NCI-H226 (cell line): ENCODE measurements at regions not wholly inside any gene's neighbourhood (a gene's known extent, or its start where the extent isn't known, plus 50 kb on each side); places are given as distances from the start of the nearest gene placed in this dataset.

Experiments
- DNase-seq: peaks from one replicate; pipeline ENCODE4 v3.0.0-alpha.2; 2015

DNA sequence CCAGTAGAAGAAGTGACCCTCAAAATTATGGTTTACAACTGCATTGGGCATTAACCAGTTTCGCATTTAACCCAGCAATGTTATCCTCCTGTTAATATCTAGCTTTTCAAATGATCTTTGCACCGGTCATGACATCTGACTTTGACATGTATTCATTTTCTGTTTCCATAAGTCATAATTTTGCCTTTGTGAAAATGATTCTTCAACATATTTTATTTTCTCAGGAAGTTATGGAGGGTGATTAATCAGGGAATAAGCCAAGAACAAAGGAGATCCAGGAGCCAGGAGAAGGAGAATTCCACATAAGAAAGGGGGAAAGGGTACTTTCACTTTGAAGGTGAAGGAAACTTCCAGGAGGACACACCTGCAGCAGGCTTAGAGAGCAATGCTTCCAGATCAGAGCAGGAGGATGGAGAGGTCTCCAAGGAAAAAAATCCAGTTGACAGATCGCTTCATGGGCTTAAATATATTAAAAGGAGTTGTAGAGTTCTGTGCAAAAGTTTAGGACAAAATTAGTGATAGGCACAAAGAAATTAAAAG, 92.1 kb upstream of the FAM3C start:
- DNase-seq = no peak

DNA sequence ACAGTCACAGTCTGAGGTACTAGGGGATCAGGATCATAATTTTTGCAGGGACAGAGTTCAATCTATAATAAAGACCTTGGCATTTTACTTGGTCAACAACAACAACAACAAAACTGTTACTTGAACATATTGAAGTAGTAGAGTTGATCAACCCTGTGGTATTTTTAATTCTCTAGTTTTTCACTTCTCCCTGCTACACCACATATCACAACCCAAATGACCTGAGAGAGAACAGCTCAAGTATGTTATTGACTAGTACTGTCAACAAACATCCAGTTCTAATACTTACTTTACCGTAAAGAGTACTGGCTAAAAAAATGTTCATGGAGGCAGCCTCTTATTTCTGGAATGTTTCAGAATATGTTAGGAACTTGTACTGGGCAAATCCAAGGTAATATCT, 90.5 kb upstream of the FAM3C start:
- DNase-seq = no peak

DNA sequence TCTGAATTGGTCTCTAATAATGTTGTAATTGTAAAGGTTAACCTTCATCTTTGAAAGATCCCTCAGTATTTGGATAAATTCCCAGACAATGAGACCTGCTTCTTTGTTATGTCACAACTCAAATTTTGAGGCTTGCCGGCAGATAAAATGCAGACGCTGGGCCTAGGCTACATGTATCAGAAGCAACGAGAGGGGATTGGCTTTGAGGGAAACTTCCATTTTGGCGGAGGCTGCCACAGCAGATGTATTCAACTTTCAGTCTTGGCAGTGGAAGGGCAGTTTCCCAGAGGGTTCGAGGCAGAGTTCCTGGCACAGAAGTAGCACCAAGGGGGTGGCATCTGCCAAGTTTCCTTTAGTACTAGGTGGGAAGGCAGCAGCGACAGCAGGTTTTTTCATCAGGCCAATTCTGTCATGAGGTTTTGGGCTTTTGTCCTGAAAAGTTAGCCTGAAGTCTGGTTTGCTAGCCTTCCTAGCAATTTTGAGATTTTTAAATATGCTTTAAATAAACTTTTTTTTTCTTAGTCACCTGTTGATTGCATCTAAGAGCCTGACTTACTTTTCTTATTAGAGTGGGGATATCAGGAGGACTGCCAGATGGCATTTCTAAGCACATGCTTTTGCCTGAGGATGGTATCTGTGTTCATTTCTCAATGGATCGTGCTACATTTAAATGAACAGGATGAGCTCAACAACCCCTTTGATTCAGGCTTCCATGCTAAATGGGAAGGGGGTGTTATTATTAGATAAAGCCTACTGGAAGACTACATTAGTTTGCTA, 89.5 kb upstream of the FAM3C start:
- no peak for DNase-seq

DNA sequence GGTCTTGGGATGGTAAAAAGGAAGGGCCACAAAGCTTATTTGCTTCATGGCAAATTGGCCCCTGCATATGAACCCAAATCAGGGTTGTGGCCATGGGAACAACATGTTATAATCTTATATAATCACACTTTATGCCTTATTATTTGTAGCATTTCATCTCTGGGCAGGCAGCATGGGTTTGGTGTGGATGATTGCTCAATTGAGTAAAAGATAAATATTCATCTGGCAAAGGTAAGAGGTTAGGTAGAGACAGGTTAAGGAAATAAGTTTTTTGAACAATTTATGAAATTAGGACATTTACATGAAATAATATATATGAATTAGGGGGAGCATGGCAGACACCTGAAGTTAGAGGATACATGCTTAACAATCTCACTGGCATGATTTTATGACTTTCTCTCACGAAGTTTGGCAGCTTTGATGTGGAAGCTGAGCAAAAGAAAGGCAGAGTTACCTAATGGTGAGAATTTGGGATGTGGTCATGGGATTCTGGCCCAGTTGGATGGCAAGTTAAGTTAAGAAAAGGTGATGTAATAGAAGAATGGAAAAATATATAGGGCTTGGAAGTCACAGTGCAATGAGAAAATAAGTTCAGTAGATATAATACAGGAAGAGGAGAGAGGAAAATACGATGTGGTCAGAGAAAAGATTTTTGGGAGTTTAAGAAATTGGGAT, 88.1 kb upstream of the FAM3C start:
- DNase-seq = no peak

DNA sequence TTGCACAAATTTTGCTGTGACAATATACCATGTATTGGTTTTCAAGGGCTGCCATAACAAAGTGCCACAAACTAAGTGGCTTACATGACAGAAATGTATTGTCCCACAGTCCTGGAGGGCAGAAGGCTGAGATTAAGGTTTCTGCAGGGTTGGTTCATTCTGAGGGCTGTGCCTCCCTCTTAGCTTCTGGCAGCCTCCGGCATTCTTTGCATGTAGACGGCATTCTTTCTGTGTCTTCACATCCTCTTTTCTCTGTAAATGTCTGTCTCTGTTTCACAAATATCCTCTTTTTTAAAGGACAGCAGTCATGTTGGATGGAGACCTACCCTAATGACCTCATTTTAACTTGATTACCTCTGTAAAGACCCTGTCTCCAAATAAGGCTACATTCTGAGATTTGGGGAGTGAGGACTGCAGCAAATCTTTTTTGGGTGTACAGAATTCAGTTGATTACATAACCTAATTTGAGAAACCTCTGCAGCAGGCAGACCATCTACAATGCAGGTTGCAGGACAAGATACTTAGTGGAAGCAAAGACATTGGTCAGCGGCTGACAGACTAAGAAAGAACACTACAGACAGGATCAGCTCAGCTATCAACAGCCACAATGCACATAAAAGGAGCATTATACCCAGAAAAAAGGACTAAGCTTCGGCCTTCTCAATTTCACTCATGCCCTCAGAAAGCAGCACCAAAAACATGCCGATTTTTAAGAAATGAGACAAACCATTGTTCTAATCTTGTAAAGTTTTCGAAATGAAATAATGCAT, 84.6 kb upstream of the FAM3C start:
- DNase-seq = peak; percentile 10

DNA sequence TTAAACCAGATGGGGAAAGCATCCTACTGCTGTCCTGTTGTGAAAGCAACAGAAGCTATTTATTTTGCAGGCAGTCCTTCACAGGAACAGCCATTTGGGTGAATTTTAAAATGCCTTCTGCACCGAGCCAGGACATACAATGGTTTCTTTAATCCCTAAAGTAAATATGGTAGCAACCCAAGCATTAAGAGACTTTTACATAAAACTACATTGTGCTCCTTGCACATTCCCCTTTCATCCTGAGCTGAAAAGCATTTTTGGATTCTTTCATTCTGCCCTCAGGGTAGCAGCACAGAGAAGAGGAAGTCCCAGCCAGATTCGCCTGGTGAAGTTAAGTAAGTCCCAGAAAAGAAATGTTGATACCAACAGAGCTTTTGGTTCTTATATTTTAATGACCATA, 84.0 kb upstream of the FAM3C start:
- DNase-seq = no peak

DNA sequence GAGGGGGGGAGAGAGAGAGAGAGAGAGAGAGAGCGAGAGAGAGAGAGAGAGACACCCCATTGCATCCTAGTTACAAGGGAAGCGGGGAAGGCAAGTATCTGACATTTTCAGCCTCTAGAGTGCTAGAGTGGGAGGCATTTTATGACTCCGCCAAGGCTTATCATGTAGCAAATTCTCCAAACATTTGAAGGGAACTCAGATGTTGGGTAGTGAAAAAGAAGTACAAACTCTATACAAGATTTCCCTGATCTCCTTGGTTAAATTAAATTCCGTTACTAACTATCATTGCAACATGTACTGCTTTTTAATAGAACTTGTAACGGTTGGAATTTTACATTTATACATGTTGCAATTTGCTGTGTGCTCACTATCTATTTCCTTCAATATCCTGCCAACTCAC, 83.4 kb upstream of the FAM3C start:
- DNase-seq = no peak

DNA sequence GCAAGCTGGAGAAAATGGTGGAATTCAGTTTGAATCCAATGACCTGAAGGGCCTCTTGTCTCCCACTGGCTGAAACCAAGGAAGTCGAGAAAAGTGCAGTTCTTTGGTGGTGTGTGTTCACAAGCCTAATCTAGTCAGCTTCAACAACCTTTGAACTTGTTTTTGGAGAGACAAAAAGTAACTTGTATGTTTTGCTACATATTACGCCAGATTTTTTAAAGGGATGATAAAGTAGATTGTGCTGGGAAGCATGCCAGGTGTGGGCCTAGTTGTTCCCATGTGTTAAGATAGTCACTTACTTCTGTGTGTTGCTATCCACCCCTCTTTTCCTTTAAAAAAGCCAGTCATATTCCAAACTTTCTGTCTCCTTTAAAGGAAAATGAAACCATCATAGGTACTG, 79.7 kb upstream of the FAM3C start:
- DNase-seq = no peak

DNA sequence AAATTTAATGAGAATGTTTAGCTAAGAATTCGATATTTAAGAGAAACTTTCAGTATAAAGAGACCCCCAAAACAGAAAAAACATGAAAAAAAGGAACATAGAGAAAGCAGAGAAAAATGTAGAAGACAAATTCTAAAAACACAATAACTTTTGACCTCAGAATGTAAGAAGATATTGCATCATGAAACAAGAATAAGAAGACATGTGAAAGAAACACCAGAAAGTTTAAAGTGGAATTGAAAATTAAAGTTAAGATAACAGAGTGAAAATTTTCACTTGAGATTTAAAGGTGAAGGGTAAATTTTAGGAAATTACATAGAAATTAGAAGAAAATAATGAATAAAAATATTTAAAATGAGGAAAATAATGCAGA, 78.2 kb upstream of the FAM3C start:
- no peak for DNase-seq

DNA sequence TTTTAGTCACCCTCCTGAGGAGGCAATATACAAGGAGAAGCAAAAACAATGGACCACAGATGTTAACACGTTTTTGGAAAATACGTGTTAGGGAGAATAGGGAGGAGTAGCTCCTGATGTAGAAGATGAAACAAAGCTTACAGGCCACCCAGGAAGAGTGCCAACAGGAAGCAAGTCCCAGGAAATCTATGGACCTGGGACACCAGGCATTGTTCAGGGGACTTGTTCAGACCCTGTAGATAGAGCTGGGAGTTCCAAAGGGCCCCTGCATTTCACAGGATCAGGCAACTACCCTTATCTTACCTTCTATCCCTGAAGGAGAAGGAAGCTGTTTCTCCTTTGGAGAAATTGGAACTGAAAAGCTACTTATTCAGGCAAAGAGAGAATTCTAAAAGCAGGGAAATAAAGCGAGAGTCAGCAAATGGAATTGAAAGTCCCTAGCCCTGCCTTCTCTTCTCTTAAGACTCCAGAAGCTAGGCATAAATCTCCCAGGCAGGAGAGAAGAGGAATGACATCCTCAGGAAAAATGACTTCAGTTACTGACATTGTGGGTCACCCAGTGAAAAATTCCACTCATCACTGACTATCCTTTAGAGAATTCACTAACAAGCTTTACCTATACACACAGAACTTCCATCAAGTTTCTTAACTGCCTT, 77.7 kb upstream of the FAM3C start:
- no peak for DNase-seq

DNA sequence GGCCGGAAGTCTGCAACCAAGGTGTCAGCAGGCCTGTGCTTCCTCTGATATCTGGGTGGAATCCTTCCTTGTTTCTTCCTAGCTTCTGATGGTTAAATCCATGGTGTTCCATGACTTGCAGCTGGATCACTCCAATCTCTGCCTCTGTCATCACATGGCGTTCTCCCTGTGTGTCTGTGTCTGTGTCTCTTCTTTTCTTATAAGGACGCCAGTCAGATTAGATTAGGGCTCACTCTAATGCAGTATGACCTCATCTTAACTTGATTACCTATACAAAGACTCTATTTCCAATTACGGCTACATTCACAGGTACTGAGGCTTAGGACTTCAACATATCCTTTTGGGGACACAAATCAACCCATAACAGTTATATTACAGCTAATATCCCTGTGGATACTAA, 70.3 kb upstream of the FAM3C start:
- no peak for DNase-seq

DNA sequence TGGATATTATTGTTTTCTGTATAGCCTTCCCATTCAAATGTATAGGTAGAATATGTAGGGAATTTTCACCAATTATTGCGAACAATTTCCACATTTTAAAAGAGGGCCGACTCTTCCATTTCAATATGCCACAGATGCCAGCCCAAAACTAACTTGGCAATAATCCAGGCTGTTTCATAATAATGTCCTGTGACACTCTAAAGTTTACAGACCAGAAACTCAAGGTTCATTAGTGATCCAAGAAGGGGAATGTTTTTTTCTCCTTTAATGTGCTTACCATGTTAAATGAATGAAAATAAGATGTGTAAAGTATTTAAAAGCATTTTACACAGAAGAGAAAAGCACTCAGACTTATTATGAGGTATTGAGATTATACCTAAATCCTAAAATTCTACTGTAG, 63.0 kb upstream of the FAM3C start:
- no peak for DNase-seq

DNA sequence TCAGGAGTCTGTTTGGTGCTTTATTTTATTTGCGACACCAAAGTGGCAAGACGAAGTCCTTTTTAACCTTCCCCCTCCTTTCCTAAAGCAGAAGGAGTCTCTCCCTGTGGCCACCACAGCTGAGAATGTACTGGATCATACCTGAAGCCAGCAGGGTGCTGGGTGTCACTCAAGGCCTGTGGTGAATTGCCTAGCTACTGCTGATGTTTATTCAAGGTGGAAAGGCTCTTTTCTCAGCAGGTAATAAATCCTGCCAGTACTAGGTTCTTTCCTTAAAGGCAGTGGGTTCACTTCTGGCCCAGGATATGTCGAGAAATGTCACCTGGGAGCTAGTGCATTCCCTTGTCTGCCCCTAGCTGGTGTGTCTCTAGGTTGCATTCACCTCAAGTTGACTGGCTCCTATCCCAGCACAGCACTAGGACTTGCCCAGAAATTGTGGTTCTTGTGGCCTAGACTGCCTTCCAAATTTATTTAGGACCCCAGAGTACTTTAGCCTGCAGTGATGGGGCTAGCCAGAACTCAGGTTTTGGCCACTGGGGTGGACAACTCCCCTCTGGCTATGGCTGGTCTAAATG, 60.8 kb upstream of the FAM3C start:
- no peak for DNase-seq

DNA sequence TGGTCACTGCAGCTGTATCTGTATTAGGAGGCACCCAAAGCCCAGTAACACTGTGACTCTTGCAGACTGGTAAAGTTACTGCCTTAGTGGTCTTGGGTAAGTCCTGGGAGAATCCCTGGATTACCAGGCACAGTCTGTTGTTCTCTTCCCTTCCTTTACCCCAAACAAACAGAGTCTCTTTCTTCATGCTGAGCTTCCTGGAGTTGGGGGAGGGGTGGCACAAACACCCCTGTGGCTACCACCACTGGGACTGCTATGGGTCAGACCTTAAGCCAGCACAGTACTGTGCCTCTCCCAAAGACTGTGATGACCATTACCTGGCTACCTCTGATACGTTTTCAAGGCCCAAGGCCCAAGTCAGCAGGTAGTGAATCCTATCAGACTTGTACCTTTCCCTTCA, 59.9 kb upstream of the FAM3C start:
- no peak for DNase-seq

DNA sequence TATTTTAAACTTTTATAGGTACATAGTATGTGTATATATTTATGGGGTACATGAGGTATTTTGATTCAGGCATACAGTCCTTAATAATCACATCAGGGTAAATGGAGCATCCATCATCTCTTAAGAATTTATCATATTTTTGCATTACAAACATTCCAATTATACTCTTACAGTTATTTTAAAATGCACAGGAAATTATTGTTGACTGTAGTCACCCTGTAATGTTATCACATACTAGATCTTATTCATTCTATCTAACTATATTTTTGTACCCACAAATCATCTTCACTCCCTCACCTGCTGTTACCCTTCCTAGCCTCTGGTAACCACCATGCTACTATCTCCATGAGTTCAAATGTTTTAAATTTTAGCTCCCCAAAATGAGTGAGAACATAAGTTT, 56.3 kb upstream of the FAM3C start:
- no peak for DNase-seq

DNA sequence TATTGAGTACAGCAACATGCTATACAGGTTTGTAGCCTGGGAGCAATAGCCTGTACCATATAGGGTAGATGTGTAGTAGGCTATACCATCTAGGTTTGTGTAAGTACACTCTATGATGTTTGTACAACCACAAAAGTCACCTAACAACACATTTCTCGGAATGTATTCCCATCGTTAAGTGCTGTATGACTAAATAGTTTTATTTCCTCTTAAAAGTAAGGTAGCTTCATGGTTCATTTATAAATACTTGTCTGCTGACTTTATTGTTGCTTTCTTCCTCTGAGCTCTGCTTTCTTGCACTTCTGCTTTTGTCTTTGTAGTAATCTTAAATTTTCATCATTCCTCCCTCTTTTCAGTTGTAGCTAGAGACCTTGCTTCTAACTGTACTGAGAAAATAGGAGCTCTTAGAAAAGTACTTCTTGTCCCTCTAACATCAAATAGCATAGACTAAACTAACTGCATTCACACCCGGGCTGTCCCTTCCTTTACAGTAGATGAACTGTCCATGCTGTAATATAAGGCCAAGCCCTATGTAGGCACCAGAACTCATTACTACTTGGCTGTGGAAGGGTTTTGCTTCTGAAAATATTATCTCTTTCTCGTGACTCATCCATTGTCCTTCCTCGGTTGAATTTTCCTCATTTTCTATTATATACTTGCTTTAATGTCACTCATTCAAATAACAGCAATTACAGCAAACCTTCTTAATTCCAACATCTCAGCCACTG, 55.4 kb upstream of the FAM3C start:
- no peak for DNase-seq

DNA sequence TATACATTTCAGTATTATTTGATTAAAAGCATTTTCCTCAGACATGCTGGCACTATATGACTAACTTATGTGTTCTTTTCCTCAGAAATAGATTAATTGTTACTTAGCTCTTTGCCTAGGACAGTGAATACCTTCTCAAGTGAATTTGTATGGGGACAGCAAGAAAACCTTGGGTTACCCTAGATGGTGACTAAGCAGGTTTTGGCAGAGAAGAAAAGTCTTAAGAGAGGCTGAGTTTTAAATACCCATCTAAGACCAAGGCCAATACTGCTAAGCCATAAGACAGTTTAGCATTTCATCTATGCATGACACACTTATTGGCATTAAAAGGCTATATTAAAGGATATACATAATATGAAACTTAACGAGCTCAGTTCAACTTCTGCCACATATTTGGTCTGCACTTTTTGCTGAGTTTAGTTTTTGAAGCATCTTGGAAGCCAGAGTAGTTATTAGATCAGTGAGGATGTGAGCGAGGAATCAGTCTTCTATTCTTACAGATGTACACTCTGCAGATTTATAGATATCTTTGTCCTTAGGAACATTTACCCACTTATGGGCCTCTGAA, 54.6 kb upstream of the FAM3C start:
- no peak for DNase-seq

DNA sequence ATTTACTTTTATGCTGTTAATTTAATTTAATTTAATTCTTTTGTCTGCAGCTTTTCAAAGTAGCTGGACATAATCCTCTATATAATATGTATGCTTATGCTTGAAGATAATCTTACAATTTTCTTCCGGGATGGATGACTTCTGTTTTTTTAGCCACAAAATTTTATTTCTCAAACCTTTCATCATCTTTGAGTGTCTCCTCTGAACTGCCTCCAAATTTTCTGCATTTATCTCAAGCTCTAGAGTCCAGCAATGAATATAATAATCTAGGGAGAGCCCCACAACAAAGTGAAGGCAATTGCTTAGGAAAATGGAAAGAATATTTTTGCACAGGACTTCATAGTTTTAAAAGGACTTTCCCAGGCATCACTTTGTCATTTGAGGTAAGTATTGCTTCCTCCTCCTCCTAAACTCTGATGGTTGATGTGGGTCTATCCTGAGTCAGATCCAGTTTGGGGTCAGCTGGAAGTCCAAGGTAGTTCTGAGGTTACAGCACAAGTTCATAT, 53.7 kb upstream of the FAM3C start:
- DNase-seq = no peak

DNA sequence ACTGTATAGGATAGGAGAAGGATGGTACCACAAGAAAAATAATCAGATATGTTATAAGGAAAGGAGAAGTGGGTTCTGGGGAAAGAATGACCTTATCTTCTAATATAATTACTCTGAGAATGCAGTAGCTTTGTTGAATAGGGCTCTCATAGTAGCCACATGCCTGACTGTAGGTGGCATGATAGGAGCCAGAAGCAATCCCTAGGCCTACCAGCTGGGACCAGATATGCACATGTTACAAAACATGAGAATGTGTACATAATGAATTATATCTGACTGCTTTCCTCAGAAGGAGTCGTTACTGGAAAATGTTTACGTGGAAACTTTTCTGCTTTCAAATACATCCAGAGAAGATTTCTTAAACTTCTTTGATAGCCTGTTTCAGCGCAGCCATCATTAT, 53.2 kb upstream of the FAM3C start:
- peak; percentile 6 for DNase-seq

DNA sequence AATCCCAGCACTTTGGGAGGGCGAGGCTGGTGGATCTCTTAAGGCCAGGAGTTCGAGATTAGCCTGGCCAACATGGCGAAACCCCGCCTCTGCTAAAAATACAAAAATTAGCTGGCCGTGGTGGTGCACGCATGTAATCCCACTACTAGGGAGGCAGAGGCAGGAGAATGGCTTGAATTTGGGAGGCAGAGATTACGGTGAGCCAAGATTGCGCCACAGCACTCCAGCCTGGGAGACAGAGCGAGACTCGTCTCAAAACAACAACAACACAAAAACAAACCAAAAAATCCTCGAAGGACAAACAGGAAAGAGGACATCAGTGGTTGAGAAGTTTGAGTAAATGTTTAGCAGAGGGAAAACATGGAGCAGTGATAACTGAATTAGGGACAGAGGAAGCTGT, 52.3 kb upstream of the FAM3C start:
- no peak for DNase-seq

DNA sequence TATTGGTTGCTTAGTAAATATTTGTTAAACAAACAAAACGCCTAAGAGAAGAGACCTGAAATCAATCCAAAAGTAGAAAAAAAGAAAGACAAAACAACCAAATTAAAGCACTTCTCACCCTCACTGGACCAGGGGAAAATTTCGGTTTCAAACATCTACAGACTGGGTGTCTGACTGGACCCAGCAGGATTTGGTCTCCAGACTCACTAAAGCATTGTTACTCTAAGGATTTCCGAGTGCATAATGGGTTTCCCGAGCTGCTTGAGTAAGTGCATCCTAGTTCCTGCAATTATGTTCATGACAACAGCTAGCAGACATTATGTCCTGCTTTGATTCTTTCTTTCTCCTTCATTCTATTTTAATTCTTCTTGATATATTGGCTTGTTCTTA, 51.8 kb upstream of the FAM3C start:
- DNase-seq = no peak
